T-helper 2 cell treated with Interferon-gamma antibody and Interleukin-4, amounts not matched to agents 5 μg/mL and 100 μg/mL, for 36 hours (primary cell): ENCODE measurements at regions not wholly inside any gene's neighbourhood (a gene's known extent, or its start where the extent isn't known, plus 50 kb on each side); places are given as distances from the start of the nearest gene placed in this dataset.
"Not testable (repeated sequence)": the region's sequence is repeated elsewhere in the genome, so short reads cannot be mapped to it uniquely, and the experiment has no call there.

ENCODE experiments used
- DNase-seq: peaks from one replicate; pipeline ENCODE4 v3.0.0; 2021; ENCODE audit warnings: low spot score
- H3K27ac Mint-ChIP-seq: one replicate; pipeline ENCODE4 v1.8.0; 2021; ENCODE audit warnings: mild to moderate bottlenecking, mixed read lengths
- H3K27me3 Mint-ChIP-seq: one replicate; pipeline ENCODE4 v1.8.0; 2021; ENCODE audit warnings: low read depth, mixed read lengths
- H3K36me3 Mint-ChIP-seq: one replicate; pipeline ENCODE4 v1.8.0; 2021; ENCODE audit warnings: low read depth, mixed read lengths
- H3K4me1 Mint-ChIP-seq: one replicate; pipeline ENCODE4 v1.8.0; 2021; ENCODE audit warnings: low read depth, mixed read lengths
- H3K4me3 Mint-ChIP-seq: one replicate; pipeline ENCODE4 v1.8.0; 2022; ENCODE audit warnings: mild to moderate bottlenecking, moderate library complexity, mixed read lengths
- H3K9me3 Mint-ChIP-seq: one replicate; pipeline ENCODE4 v1.8.0; 2021; ENCODE audit warnings: mixed read lengths

GRCh38 chr22:26933105-26933590 lies 275.8 kb downstream of the MIAT start:
- Mint-ChIP-seq H3K27me3 (no peaks in the 10 kb centered on the region), H3K27ac (no peak overlapping the region), H3K4me3 (no peak overlapping the region), H3K9me3 (peaks cover 8% of the 10 kb centered on the region), H3K4me1 (no peaks in the 10 kb centered on the region), H3K36me3 (no peaks in the 10 kb centered on the region)
- DNase-seq: no peak

DNA sequence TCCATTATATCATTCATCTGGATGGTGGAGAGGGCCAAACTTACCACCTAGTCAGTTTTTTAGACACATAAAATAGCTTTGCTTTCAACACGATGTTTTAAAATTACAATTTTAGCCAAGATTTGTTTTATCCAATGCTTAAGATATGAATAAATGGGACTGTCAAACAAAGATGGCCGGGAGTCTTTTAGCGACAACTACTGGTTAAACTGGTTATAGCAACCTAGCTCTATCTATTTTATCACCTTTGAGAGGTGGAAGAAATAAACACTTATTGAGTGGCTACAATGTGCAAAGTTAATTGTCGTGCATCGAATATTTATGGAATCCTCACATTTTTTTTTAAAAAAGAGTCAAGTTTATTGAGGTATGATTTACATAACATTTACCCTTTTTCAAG lies 279.8 kb downstream of the MIAT start:
- DNase-seq: no peak
- H3K27me3 Mint-ChIP-seq: no peaks in the 10 kb centered on the region
- H3K4me3 Mint-ChIP-seq: no peak overlapping the region
- H3K27ac Mint-ChIP-seq: no peak overlapping the region
- H3K36me3 Mint-ChIP-seq: no peaks in the 10 kb centered on the region
- H3K9me3 Mint-ChIP-seq: peaks cover 8% of the 10 kb centered on the region
- no peaks in the 10 kb centered on the region for H3K4me1 Mint-ChIP-seq

GRCh38 chr22:26939466-26939865 lies 282.1 kb downstream of the MIAT start:
- Mint-ChIP-seq H3K27me3 (no peaks in the 10 kb centered on the region), H3K4me3 (no peak overlapping the region), H3K36me3 (no peaks in the 10 kb centered on the region), H3K9me3 (peaks cover 8% of the 10 kb centered on the region), H3K27ac (no peak overlapping the region), H3K4me1 (no peaks in the 10 kb centered on the region)
- DNase-seq: no peak

DNA sequence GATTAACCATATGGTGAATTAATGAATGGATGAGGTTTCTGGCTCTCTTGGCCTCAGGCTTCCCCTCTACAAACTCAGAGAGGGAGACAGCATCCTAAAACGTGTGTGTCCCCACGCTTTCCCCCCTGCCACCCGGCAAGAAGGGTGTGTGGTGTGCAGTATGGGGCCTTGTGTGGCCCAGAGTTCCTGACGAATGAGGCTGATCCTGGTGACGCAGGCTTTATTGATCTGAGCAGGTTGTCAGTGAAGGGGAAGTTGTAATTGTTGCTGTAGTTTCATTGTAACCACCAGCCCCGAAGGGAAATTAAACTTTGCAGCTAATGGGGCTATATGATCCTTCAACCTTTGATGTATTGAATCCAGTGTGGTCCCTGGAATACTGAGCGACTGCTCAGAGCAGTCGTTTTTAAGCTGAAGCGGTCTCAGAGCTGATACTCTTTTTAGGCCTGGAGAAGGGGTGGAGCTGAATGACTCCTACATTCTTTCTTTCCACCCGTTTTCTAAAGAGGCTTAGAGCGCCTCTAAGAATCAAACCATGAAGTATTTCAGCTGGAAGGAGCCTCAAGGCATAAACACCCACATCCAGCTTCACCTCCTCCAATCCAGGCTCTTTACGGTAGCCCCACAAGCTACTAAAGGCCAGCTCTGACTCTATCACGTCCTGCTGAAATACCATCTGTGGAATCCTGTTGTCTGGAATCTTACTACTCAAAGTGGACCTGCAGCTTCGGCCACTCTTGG lies 284.7 kb downstream of the MIAT start:
- H3K9me3 Mint-ChIP-seq: peaks cover 8% of the 10 kb centered on the region

GRCh38 chr22:26942637-26942957 lies 285.2 kb downstream of the MIAT start:
- Mint-ChIP-seq H3K27ac (no peak overlapping the region), H3K4me1 (no peaks in the 10 kb centered on the region), H3K9me3 (peaks cover 3% of the 10 kb centered on the region), H3K4me3 (no peak overlapping the region), H3K36me3 (no peaks in the 10 kb centered on the region), H3K27me3 (no peaks in the 10 kb centered on the region)
- no peak for DNase-seq

More for the DNA sequence above, 284.7 kb downstream of the MIAT start:
- H3K4me1 Mint-ChIP-seq: no peaks in the 10 kb centered on the region
- H3K27me3 Mint-ChIP-seq: no peaks in the 10 kb centered on the region
- H3K4me3 Mint-ChIP-seq: no peak overlapping the region
- no peaks in the 10 kb centered on the region for H3K36me3 Mint-ChIP-seq
- no peak for DNase-seq
- H3K27ac Mint-ChIP-seq: no peak overlapping the region

DNA sequence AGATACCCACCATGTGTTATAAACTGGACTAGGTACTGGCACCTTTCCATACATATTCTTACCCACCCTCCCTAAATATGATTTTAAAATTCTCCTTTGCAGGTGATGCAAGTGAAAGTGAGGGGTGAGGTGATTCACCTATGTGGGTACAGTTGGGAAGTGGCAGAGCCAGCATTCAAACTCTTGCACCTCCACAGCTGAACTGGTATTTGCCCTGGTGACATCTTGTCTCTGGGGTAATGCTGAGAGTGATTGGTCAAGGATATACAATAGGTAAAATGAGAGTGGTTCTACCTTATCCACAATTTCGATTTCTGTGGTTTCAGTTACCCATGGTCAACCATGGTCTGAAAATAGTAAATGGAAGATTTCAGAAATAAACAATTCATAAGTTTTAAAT lies 288.2 kb downstream of the MIAT start:
- no peak overlapping the region for H3K4me3 Mint-ChIP-seq

DNA sequence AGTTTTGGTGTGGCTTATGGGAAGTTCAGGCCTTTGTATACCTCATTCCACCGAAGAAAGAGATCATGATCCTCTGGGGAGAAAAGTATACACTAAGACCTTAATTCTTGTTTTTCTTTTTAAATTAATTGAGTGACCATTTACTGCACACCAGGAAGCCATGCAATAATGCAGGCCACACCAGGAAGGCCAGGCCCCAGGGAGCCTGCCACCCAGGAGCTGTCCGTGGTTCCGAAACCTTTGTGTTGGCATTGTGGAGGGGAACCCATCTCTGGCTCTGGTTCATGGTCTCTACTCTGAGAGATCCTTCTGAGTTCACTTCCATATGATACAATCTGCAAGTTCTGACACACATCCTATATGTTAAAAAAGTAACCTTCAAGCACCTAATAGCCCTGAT lies 291.8 kb downstream of the MIAT start:
- Mint-ChIP-seq H3K36me3 (no peaks in the 10 kb centered on the region), H3K27ac (no peak overlapping the region), H3K9me3 (no peaks in the 10 kb centered on the region), H3K4me1 (no peaks in the 10 kb centered on the region), H3K27me3 (peaks cover 26% of the 10 kb centered on the region), H3K4me3 (no peak overlapping the region)
- no peak for DNase-seq

More for the DNA sequence above, 288.2 kb downstream of the MIAT start:
- H3K27ac Mint-ChIP-seq: no peak overlapping the region
- no peaks in the 10 kb centered on the region for H3K36me3 Mint-ChIP-seq
- H3K9me3 Mint-ChIP-seq: no peaks in the 10 kb centered on the region
- H3K27me3 Mint-ChIP-seq: no peaks in the 10 kb centered on the region
- DNase-seq: no peak
- H3K4me1 Mint-ChIP-seq: no peaks in the 10 kb centered on the region

- peaks cover 30% of the 10 kb centered on the region for H3K27me3 Mint-ChIP-seq
- DNase-seq, H3K4me1 Mint-ChIP-seq: not testable (repeated sequence)
Measured at GRCh38 chr22:26951139-26951538, 293.8 kb downstream of the MIAT start.

GRCh38 chr22:26952004-26952403 lies 294.6 kb downstream of the MIAT start:
- no peaks in the 10 kb centered on the region for H3K4me1 Mint-ChIP-seq
- no peak overlapping the region for H3K27ac Mint-ChIP-seq
- no peak for DNase-seq
- no peaks in the 10 kb centered on the region for H3K9me3 Mint-ChIP-seq
- H3K36me3 Mint-ChIP-seq: no peaks in the 10 kb centered on the region
- H3K4me3 Mint-ChIP-seq: no peak overlapping the region
- peaks cover 35% of the 10 kb centered on the region for H3K27me3 Mint-ChIP-seq

More at GRCh38 chr22:26951139-26951538, 293.8 kb downstream of the MIAT start:
- not testable (repeated sequence) for H3K27ac Mint-ChIP-seq, H3K36me3 Mint-ChIP-seq, H3K9me3 Mint-ChIP-seq, H3K4me3 Mint-ChIP-seq

- H3K36me3 Mint-ChIP-seq: no peaks in the 10 kb centered on the region
- no peaks in the 10 kb centered on the region for H3K9me3 Mint-ChIP-seq
- H3K4me3 Mint-ChIP-seq: no peak overlapping the region
- no peak overlapping the region for H3K27ac Mint-ChIP-seq
- H3K4me1 Mint-ChIP-seq: no peaks in the 10 kb centered on the region
- H3K27me3 Mint-ChIP-seq: peaks cover 35% of the 10 kb centered on the region
- no peak for DNase-seq
Measured at GRCh38 chr22:26952451-26953011, 295.1 kb downstream of the MIAT start.

- Mint-ChIP-seq H3K9me3 (no peaks in the 10 kb centered on the region), H3K36me3 (no peaks in the 10 kb centered on the region), H3K27me3 (peaks cover 35% of the 10 kb centered on the region), H3K4me1 (no peaks in the 10 kb centered on the region), H3K27ac (no peak overlapping the region), H3K4me3 (no peak overlapping the region)
- no peak for DNase-seq
Measured at GRCh38 chr22:26953012-26953883, 295.9 kb downstream of the MIAT start.

- no peak overlapping the region for H3K4me3 Mint-ChIP-seq
- H3K9me3 Mint-ChIP-seq: no peaks in the 10 kb centered on the region
- no peaks in the 10 kb centered on the region for H3K4me1 Mint-ChIP-seq
- no peak for DNase-seq
- peaks cover 33% of the 10 kb centered on the region for H3K27me3 Mint-ChIP-seq
- H3K27ac Mint-ChIP-seq: no peak overlapping the region
- no peaks in the 10 kb centered on the region for H3K36me3 Mint-ChIP-seq
Measured at GRCh38 chr22:26956371-26956770, 299.0 kb downstream of the MIAT start.

GRCh38 chr22:26957176-26957575 lies 299.8 kb downstream of the MIAT start:
- Mint-ChIP-seq H3K9me3 (no peaks in the 10 kb centered on the region), H3K27me3 (peaks cover 28% of the 10 kb centered on the region), H3K4me3 (no peak overlapping the region), H3K27ac (no peak overlapping the region), H3K4me1 (no peaks in the 10 kb centered on the region), H3K36me3 (no peaks in the 10 kb centered on the region)
- DNase-seq: no peak

- Mint-ChIP-seq H3K4me3 (no peak overlapping the region), H3K4me1 (no peaks in the 10 kb centered on the region), H3K27me3 (peaks cover 20% of the 10 kb centered on the region), H3K36me3 (no peaks in the 10 kb centered on the region), H3K9me3 (no peaks in the 10 kb centered on the region), H3K27ac (no peak overlapping the region)
- DNase-seq: no peak
Measured at GRCh38 chr22:26957897-26958296, 300.5 kb downstream of the MIAT start.
